ENCODE measurements at regions not wholly inside any gene's neighbourhood (a gene's known extent, or its start where the extent isn't known, plus 50 kb on each side); places are given as distances from the start of the nearest gene placed in this dataset.

DNA sequence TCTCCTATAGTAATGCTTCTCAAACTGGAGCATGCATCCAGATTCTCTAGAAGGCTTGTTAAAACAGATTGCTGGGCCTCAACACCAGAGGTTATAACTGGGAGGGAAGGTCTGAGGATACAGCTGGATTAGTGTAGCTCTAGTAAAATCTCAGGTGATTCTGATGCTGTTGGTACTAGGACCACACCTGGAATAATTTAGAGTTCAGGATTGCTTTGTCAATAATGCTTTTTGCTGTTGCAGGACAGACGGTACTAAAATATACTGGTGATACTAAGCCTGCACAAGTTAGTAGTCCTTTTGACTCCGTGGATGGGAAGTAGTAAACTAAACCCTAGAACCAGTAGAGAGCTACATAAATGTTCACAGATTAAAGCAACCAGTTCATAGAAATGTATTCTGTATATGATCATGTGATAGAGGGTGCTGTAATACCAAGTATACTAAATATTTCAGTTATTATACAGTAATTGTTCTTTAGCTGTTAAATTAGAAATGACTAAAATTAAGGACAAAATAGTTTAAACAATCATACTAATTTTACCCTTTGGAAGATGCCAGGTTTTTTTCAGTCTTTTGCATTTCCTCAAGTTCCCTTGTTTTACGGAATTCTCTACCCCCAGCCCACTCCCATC lies 258.2 kb upstream of the STARD13 start:
- TF ChIP-seq, protein P1, sequence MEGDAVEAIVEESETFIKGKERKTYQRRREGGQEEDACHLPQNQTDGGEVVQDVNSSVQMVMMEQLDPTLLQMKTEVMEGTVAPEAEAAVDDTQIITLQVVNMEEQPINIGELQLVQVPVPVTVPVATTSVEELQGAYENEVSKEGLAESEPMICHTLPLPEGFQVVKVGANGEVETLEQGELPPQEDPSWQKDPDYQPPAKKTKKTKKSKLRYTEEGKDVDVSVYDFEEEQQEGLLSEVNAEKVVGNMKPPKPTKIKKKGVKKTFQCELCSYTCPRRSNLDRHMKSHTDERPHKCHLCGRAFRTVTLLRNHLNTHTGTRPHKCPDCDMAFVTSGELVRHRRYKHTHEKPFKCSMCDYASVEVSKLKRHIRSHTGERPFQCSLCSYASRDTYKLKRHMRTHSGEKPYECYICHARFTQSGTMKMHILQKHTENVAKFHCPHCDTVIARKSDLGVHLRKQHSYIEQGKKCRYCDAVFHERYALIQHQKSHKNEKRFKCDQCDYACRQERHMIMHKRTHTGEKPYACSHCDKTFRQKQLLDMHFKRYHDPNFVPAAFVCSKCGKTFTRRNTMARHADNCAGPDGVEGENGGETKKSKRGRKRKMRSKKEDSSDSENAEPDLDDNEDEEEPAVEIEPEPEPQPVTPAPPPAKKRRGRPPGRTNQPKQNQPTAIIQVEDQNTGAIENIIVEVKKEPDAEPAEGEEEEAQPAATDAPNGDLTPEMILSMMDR (IDR thresholded peaks at IDR 0.05): no peak
- peak overlapping the region; percentile 83 to 94 for H3K27ac ChIP-seq
- no peak for DNase-seq (ENCODE audit: low spot score)
- H3K4me3 ChIP-seq: peak overlapping the region; percentile 49

- Histone ChIP-seq H3K27ac (peak overlapping the region; percentile 83 to 94), H3K4me3 (no peak overlapping the region)
- no peak for DNase-seq (ENCODE audit: low spot score)
- TF ChIP-seq, protein P1 (IDR thresholded peaks at IDR 0.05): no peak
These were observed 258.8 kb upstream of the STARD13 start for GRCh38 chr13:33544308-33544707.

GRCh38 chr13:33545492-33545891 lies 259.9 kb upstream of the STARD13 start:
- Histone ChIP-seq H3K4me3 (no peak overlapping the region), H3K27ac (peak overlapping the region in 1 of 2 donors; percentile 83)
- TF ChIP-seq, protein P1 (IDR thresholded peaks at IDR 0.05): no peak
- DNase-seq (ENCODE audit: low spot score): no peak

DNA sequence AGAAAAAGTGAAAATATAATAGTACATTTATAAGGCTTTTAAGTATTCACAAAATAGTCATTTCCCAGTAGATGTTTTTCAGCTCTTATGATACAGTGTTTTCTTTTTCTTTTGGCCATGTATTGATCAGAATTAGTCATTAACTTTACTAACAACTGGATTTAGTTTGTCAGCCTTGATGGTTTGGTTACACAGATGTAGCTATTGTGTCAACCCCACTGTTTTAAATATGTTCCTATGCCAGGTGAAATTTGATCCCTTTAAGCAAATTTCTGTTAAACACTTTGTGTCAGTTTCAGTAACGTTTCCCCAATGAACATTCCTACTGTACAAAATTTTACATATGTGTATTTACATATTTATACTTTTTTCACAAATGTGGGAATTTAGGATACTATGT lies 261.5 kb upstream of the STARD13 start:
- TF ChIP-seq, protein P1 (IDR thresholded peaks at IDR 0.05): no peak
- Histone ChIP-seq H3K27ac (no peak overlapping the region), H3K4me3 (no peak overlapping the region)
- no peak for DNase-seq (ENCODE audit: low spot score)

DNA sequence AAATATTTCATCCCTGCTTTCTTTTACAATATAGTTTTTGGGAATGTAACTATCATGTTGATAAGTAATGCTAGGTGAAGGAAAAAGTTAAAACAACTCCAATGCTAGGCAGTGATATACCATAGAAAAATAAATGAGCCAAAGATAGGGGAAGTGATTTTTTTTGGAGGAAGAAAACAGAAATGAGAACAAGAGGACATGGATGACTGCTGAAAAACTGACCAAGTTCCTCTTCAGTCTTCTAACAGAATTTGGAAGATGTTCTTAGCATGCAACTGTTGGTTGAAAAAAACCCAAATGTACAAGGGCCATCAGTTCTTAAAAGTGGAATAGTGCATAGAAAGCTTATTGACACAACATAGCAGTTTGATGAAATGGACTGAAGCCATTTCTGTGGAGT lies 262.5 kb upstream of the STARD13 start:
- Histone ChIP-seq H3K27ac (no peak overlapping the region), H3K4me3 (no peak overlapping the region)
- DNase-seq (ENCODE audit: low spot score): no peak
- TF ChIP-seq, protein P1 (IDR thresholded peaks at IDR 0.05): no peak

DNA sequence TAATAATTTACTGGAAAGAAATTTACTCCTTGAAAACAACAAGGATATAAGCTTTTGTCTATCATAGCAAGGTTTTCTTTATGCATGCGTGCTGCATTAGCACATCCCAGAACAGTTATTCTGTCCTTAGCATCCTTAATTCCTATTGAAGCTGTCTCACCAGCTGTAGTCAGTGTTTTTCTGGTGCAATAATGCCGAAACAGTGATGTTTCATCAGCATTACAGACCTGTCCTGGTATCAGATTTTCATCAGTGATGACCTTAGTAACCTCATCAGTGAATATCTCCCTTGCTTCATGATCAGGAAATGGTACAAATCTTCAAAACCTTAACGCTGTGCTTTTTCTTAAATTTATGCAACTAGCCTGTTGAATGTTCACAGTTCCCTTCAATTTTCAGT lies 264.7 kb upstream of the STARD13 start:
- Histone ChIP-seq H3K27ac (no peak overlapping the region), H3K4me3 (no peak overlapping the region)
- TF ChIP-seq, protein P1 (IDR thresholded peaks at IDR 0.05): no peak

GRCh38 chr13:33550885-33551284 lies 265.3 kb upstream of the STARD13 start:
- no peak overlapping the region for H3K4me3 ChIP-seq
- TF ChIP-seq, protein P1 (IDR thresholded peaks at IDR 0.05): no peak

More for the DNA sequence above, 264.7 kb upstream of the STARD13 start:
- no peak for DNase-seq (ENCODE audit: low spot score)

More at GRCh38 chr13:33550885-33551284, 265.3 kb upstream of the STARD13 start:
- DNase-seq (ENCODE audit: low spot score): no peak
- no peak overlapping the region for H3K27ac ChIP-seq

Measured in coronary artery (tissue), 2 donors.